Heart right ventricle (tissue), 16 donors: ENCODE measurements at regions not wholly inside any gene's neighbourhood (a gene's known extent, or its start where the extent isn't known, plus 50 kb on each side); places are given as distances from the start of the nearest gene placed in this dataset.

ENCODE experiments used
- ATAC-seq, 8 donors: fragments of 200-7000 bp; cut with Tn5 transposase; one replicate each; pipeline ENCODE4 v1.9.1; 2020; ENCODE audit warnings: mild to moderate bottlenecking in 8 of 8, moderate library complexity in 8 of 8, moderate number of reproducible peaks in 1 of 8
- DNase-seq, 2 donors: peaks; one replicate each; pipeline ENCODE4 v3.0.0-alpha.2; 2020
- H3K27ac ChIP-seq, 10 donors: fragments of 200-600 bp; sonication (generic) in 2 of 10; one replicate each; pipeline versions ENCODE4 v1.5.0 to v1.8.0; 2020 to 2022; ENCODE audit warnings: mild to moderate bottlenecking in 3 of 10
- H3K27me3 ChIP-seq, 7 donors: fragments of 200-600 bp; one replicate each; pipeline ENCODE4 v1.8.0; 2021 to 2022; ENCODE audit warnings: mild to moderate bottlenecking in 2 of 7
- H3K36me3 ChIP-seq, 9 donors: fragments of 200-600 bp; sonication (generic) in 1 of 9; one replicate each; pipeline versions ENCODE4 v1.5.0 to v1.8.0; 2020 to 2022; ENCODE audit warnings: mild to moderate bottlenecking in 2 of 9
- H3K4me1 ChIP-seq, 9 donors: fragments of 200-600 bp; sonication (generic) in 1 of 9; one replicate each; pipeline versions ENCODE4 v1.5.0 to v1.8.0; 2020 to 2022; ENCODE audit warnings: mild to moderate bottlenecking in 4 of 9
- H3K4me3 ChIP-seq, 10 donors: fragments of 200-600 bp; sonication (generic) in 2 of 10; one replicate each; pipeline versions ENCODE4 v1.5.0 to v1.8.0; 2020 to 2022; ENCODE audit warnings: mild to moderate bottlenecking in 7 of 10, moderate library complexity in 2 of 10
- H3K9me3 ChIP-seq, 11 donors: fragments of 200-600 bp in 10 of 11; sonication (generic) in 2 of 11; one replicate each; pipeline versions ENCODE4 v1.5.0 to v1.8.0; 2013 to 2022; ENCODE audit warnings: mild to moderate bottlenecking in 2 of 11, control low read depth in 1 of 11, moderate library complexity in 1 of 11
- CTCF ChIP-seq, 9 donors: fragments of 200-600 bp; sonication (generic) in 2 of 9; IDR thresholded peaks; one replicate each; pipeline versions ENCODE4 v1.5.0 to v1.8.0; 2021 to 2022; ENCODE audit warnings: antibody characterized with exemption in 9 of 9, mild to moderate bottlenecking in 5 of 9, moderate library complexity in 1 of 9
- WGBS, 2 donors: extraction: QIAGEN DNeasy Blood & Tissue Kit; methylation state at CpG; one replicate each; pipeline ENCODE4 v1.1.7; 2013; ENCODE audit warnings: inconsistent platforms in 1 of 2; 5-methylcytosine and 5-hydroxymethylcytosine counted together
- intact Hi-C, 10 donors: fragments of 100-400 bp; cut with DNase I; formaldehyde crosslinking; loops; one replicate each; pipeline versions ENCODE4 v1.11.1 to v1.14.2; 2022
- donor health status: Arrhythmogenic right ventricular cardiomyopathy.
- donor health status: ischemic (EF 13 %, LVEDD 7.1; RV severe dilation, severe dysfunction).
- donor health status: healthy with polysubstance abuse.
- donor health status: DM: no; HTN: yes; CAD: no.
- donor health status: DM: no; HTN: no; CAD: no.
- donor health status: ischemic (EF 25% LVEDD 6.9; RV normal size, moderate dysfunction).
- donor health status: ischemic (EF 25% LVEDD 5.7; RV mildly dilated, moderate dysfunction).
- donor health status: healthy.
- donor health status: DM: yes; HTN: yes; CAD: no.
- donor health status: Ischemic cardiomyopathy.
- donor health status: ischemic (EF 35%, LVEDD 5.7; RV mildly dilated, moderate dysfunction).
- donor health status: nonischemic (EF 11% LVEDD 7.7; RV severe dilation, severe dysfunction).
- donor health status: DM: yes; HTN: yes; CAD: no.
- donor health status: PGD.
- donor health status: ischemic (EF 29% LVEDD 5.4; RV normal size, mild dysfunction).
- donor health status: nonischemic (EF 23%, LVEDD 6.1; RV moderate dilation, normal function).

DNA sequence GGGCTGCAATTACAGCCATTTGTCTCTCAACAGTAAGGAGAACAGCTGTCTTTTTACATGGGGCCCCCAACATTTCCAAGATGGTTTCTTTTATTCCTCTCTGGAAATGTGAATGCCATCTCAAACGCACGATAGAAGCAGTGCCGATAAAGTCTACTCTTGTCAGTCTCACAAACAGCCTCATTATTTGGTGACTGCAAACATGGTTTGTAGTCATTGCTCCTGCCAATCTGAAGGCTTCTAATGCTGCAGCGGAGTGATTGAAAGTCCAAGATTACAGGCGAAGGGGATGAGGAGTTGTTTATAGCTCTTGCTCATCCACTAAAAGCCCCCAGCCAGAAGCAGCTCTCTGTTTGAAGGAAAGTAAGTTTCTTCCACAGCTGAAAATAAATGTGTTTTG, 657.1 kb downstream of the CBLN4 start:
- H3K36me3 ChIP-seq: no peaks in the 10 kb centered on the region
- 70 to 75% methylated on average over 5 of the region's 5 CpGs for WGBS, 2 donors
- no peaks in the 10 kb centered on the region for H3K27me3 ChIP-seq
- no peak for TF ChIP-seq CTCF (IDR thresholded peaks at IDR 0.05)
- H3K9me3 ChIP-seq: peaks cover 0 to 13% (median 0%) of the 10 kb centered on the region in 11 donors
- intact Hi-C loops: no loop called here
- H3K27ac ChIP-seq: no peak overlapping the region
- no peak overlapping the region for H3K4me3 ChIP-seq
- DNase-seq: no peak
- no peak for ATAC-seq
- H3K4me1 ChIP-seq: no peaks in the 10 kb centered on the region

GRCh38 chr20:55342822-55343221, 662.5 kb downstream of the CBLN4 start:
- intact Hi-C loops: no loop called here
- ATAC-seq (no peak), DNase-seq (no peak)
- Histone ChIP-seq H3K27me3 (no peaks in the 10 kb centered on the region), H3K27ac (no peak overlapping the region), H3K4me3 (no peak overlapping the region), H3K36me3 (no peaks in the 10 kb centered on the region), H3K9me3 (no peaks in the 10 kb centered on the region), H3K4me1 (no peaks in the 10 kb centered on the region)
- TF ChIP-seq CTCF (IDR thresholded peaks at IDR 0.05): no peak
- WGBS, 2 donors: 86 to 93% methylated on average over 3 of the region's 3 CpGs

DNA sequence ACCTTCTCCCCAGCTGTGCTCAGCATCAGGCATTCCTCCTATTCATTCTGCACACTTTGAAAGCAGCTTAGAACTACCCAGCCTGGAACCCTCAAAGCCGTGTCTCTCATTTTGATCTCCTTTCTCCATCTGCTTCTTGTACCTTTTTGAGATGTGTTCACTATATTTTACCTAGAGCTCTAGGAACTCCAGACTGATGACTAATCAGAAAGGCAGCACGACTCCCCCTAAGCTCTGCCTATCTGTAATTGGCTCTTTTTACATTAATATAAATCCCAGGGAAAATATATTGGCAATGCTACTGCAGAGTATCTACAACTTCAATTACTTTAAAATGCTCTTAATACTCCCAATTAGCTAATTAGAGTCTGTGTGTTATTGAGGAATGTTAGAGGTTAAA, 671.5 kb downstream of the CBLN4 start:
- TF ChIP-seq CTCF (IDR thresholded peaks at IDR 0.05): no peak
- Histone ChIP-seq H3K27ac (no peak overlapping the region), H3K27me3 (no peaks in the 10 kb centered on the region), H3K4me1 (no peaks in the 10 kb centered on the region), H3K36me3 (no peaks in the 10 kb centered on the region), H3K4me3 (no peak overlapping the region), H3K9me3 (no peaks in the 10 kb centered on the region)
- WGBS, 2 donors: 46 to 50% methylated on average over 2 of the region's 2 CpGs
- ATAC-seq (no peak), DNase-seq (no peak)
- intact Hi-C loops: no loop called here

DNA sequence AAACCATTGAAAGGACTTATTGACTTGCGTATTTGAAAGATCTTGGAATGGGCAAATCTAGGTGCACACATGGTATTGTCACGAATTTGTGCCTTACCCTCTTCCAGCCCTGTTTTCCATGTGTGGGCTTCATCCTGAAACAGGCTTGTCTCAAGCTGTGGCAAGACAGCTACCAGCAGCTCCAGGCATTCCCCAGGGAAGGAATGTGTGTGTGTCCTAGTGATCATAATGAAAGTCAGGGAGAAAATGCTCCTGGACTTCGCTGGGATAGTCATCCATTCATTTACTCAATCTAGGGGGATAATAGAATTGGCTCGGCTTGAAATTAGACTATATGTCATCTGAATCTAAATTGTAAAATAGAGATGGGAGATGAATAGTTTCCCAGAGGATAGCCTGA, 676.2 kb downstream of the CBLN4 start:
- WGBS, 2 donors: 75% methylated on average over 4 of the region's 4 CpGs
- H3K9me3 ChIP-seq: peaks cover 0 to 4% (median 0%) of the 10 kb centered on the region in 11 donors
- intact Hi-C loops: no loop called here

More for the DNA sequence above, 676.2 kb downstream of the CBLN4 start:
- no peak overlapping the region for H3K4me3 ChIP-seq
- H3K27me3 ChIP-seq: no peaks in the 10 kb centered on the region
- no peaks in the 10 kb centered on the region for H3K36me3 ChIP-seq
- TF ChIP-seq CTCF (IDR thresholded peaks at IDR 0.05): no peak
- no peaks in the 10 kb centered on the region for H3K4me1 ChIP-seq
- no peak overlapping the region for H3K27ac ChIP-seq
- DNase-seq: no peak
- ATAC-seq: no peak
